Smooth muscle cell (in vitro differentiated cells): ENCODE measurements at regions not wholly inside any gene's neighbourhood (a gene's known extent, or its start where the extent isn't known, plus 50 kb on each side); places are given as distances from the start of the nearest gene placed in this dataset.

Source experiments
- DNase-seq: peaks from one replicate; lab custom pipeline; 2025; ENCODE audit not compliant: unreplicated experiment; lab: John Stamatoyannopoulos, UW
- H2AFZ ChIP-seq: fragments of 200-600 bp; sonication (generic); 2 replicates; pipeline ENCODE4 v1.6.0; 2016; ENCODE audit warnings: antibody characterized with exemption, low read depth, mild to moderate bottlenecking
- H3F3A ChIP-seq: fragments of 200-600 bp; sonication (generic); 2 replicates; pipeline ENCODE4 v1.6.0; 2017; ENCODE audit warnings: antibody characterized with exemption, low read depth
- H3K27ac ChIP-seq: fragments of 200-600 bp; sonication (generic); 2 replicates; pipeline ENCODE4 v1.5.1; 2016; ENCODE audit warnings: low read depth, mild to moderate bottlenecking
- H3K27me3 ChIP-seq: fragments of 200-600 bp; sonication (generic); 2 replicates; pipeline ENCODE4 v1.6.1; 2016; ENCODE audit warnings: low read depth, mild to moderate bottlenecking
- H3K36me3 ChIP-seq: fragments of 200-600 bp; sonication (generic); 2 replicates; pipeline ENCODE4 v1.5.1; 2016; ENCODE audit warnings: low read depth
- H3K4me1 ChIP-seq: fragments of 200-600 bp; sonication (generic); 2 replicates; pipeline ENCODE4 v1.5.1; 2016; ENCODE audit warnings: low read depth
- H3K4me2 ChIP-seq: fragments of 200-600 bp; sonication (generic); 2 replicates; pipeline ENCODE4 v1.6.0; 2016; ENCODE audit warnings: mild to moderate bottlenecking
- H3K4me3 ChIP-seq: fragments of 200-600 bp; sonication (generic); 2 replicates; pipeline ENCODE4 v1.5.1; 2016; ENCODE audit warnings: mild to moderate bottlenecking
- H3K79me2 ChIP-seq: fragments of 200-600 bp; sonication (generic); 2 replicates; pipeline ENCODE4 v1.6.0; 2016; ENCODE audit warnings: low read depth, mild to moderate bottlenecking
- H3K9ac ChIP-seq: fragments of 200-600 bp; sonication (generic); 2 replicates; pipeline ENCODE4 v1.6.0; 2016; ENCODE audit warnings: low read depth
- H3K9me3 ChIP-seq: fragments of 200-600 bp; sonication (generic); replicated peaks from 2 replicates; pipeline ENCODE4 v1.5.1; 2016; ENCODE audit warnings: low read depth
- H4K20me1 ChIP-seq: fragments of 200-600 bp; sonication (generic); 2 replicates; pipeline ENCODE4 v1.6.0; 2016; ENCODE audit warnings: low read depth
- WGBS: methylation state at CpG from one replicate; pipeline ENCODE4 v1.1.7; 2016; ENCODE audit warnings: low lambda C conversion rate; 5-methylcytosine and 5-hydroxymethylcytosine counted together
- TF ChIP-seq, protein P1 (sequence below): fragments of 200-600 bp; sonication (generic); IDR thresholded peaks from 2 replicates; pipeline ENCODE4 v1.5.1; 2017; ENCODE audit warnings: borderline replicate concordance, mild to moderate bottlenecking, antibody characterized with exemption; ENCODE audit not compliant: insufficient read depth, poor library complexity, severe bottlenecking

DNA sequence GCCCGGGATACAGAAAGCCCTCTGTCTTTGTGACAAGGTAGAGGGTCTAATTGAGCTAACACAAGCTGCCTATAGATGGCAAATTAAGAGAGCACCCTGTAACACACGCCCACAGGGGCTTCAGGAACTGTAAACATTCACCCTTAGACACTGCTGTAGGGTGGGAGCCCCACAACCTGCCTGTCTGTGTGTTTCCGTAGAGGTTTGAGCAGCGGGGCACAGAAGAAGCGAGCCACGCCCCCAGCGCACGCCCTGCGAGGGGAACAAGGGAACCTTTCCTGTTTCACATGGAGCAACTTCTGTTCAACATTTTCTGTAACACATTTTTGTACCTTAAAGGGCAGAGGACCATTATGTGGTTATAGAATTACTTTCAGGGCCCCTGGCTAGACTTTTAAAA lies 231.7 kb upstream of the EXOC2 start:
- Histone ChIP-seq H2AFZ (no peak overlapping the region), H3K9ac (no peak overlapping the region), H3K27ac (no peak overlapping the region), H3K4me2 (no peak overlapping the region), H3F3A (no peaks in the 10 kb centered on the region), H3K4me3 (no peak overlapping the region), H3K79me2 (no peaks in the 10 kb centered on the region), H3K36me3 (no peaks in the 10 kb centered on the region), H3K27me3 (no peaks in the 10 kb centered on the region), H4K20me1 (no peaks in the 10 kb centered on the region), H3K4me1 (no peaks in the 10 kb centered on the region), H3K9me3 (peaks cover 3% of the 10 kb centered on the region)
- TF ChIP-seq, protein P1, sequence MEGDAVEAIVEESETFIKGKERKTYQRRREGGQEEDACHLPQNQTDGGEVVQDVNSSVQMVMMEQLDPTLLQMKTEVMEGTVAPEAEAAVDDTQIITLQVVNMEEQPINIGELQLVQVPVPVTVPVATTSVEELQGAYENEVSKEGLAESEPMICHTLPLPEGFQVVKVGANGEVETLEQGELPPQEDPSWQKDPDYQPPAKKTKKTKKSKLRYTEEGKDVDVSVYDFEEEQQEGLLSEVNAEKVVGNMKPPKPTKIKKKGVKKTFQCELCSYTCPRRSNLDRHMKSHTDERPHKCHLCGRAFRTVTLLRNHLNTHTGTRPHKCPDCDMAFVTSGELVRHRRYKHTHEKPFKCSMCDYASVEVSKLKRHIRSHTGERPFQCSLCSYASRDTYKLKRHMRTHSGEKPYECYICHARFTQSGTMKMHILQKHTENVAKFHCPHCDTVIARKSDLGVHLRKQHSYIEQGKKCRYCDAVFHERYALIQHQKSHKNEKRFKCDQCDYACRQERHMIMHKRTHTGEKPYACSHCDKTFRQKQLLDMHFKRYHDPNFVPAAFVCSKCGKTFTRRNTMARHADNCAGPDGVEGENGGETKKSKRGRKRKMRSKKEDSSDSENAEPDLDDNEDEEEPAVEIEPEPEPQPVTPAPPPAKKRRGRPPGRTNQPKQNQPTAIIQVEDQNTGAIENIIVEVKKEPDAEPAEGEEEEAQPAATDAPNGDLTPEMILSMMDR = no peak
- 90% methylated on average over 9 of the region's 9 CpGs for WGBS
- DNase-seq = no peak

- WGBS = 91% methylated on average over 4 of the region's 4 CpGs
- H3K9me3 ChIP-seq = peaks cover 3% of the 10 kb centered on the region
- no peak overlapping the region for H3K4me2 ChIP-seq
- H3K79me2 ChIP-seq = no peaks in the 10 kb centered on the region
- H3K4me1 ChIP-seq = no peaks in the 10 kb centered on the region
- no peaks in the 10 kb centered on the region for H3K36me3 ChIP-seq
- H3K4me3 ChIP-seq = no peak overlapping the region
- H3K27me3 ChIP-seq = no peaks in the 10 kb centered on the region
- no peak overlapping the region for H2AFZ ChIP-seq
- no peaks in the 10 kb centered on the region for H3F3A ChIP-seq
- H3K27ac ChIP-seq = no peak overlapping the region
- TF ChIP-seq, protein P1 = no peak
- no peak overlapping the region for H3K9ac ChIP-seq
- no peak for DNase-seq
- no peaks in the 10 kb centered on the region for H4K20me1 ChIP-seq
These were observed 228.5 kb upstream of the EXOC2 start for GRCh38 chr6:921400-921799.

DNA sequence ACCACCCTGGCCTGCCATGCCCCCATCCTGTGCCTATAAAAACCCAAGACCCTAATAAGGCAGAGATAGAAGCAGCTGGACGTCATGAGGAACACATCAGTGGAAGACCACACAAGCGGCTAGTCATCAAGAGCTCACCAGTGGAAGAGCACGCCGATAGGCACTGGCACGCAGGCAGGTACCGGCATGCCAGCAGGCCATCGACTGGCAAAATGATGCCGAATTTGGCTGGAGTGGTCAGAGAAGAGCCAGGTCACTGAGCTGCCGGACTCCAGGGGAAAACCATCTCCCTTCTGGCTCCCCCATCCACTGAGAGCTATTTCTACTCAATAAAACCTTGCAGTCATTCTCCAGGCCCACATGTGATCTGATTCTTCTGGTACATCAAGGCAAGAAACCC lies 227.6 kb upstream of the EXOC2 start:
- no peaks in the 10 kb centered on the region for H4K20me1 ChIP-seq
- H3K27me3 ChIP-seq = no peaks in the 10 kb centered on the region
- no peak overlapping the region for H2AFZ ChIP-seq
- H3K4me1 ChIP-seq = no peaks in the 10 kb centered on the region
- H3K9me3 ChIP-seq = peaks cover 3% of the 10 kb centered on the region
- H3K79me2 ChIP-seq = no peaks in the 10 kb centered on the region
- H3K9ac ChIP-seq = no peak overlapping the region
- no peaks in the 10 kb centered on the region for H3K36me3 ChIP-seq
- no peak overlapping the region for H3K4me2 ChIP-seq
- 93% methylated on average over 9 of the region's 9 CpGs for WGBS
- TF ChIP-seq, protein P1 = no peak
- no peak overlapping the region for H3K27ac ChIP-seq
- H3K4me3 ChIP-seq = no peak overlapping the region
- no peaks in the 10 kb centered on the region for H3F3A ChIP-seq
- DNase-seq = no peak

DNA sequence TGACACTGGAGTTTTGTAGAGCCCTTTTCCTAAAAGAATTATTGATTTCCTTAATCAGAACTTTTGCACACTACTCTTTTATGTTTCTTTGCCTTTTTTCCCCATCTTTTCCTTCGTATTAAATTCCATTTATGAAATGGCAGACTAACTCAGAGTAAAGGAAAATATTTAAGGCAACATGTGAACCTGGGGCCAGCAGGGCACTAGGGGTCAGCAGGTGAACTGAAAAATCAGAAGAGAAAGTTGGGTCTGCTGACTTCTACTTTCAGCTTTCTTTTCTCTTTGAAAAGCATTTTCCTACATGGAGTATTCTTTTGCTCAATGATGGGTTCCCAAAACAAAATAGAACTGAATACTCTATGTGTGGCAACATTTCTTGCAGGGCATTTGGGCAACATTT lies 226.6 kb upstream of the EXOC2 start:
- TF ChIP-seq, protein P1 = no peak

More for the DNA sequence above, 226.6 kb upstream of the EXOC2 start:
- no peaks in the 10 kb centered on the region for H3K36me3 ChIP-seq
- no peaks in the 10 kb centered on the region for H3K4me1 ChIP-seq
- H4K20me1 ChIP-seq = no peaks in the 10 kb centered on the region
- no peaks in the 10 kb centered on the region for H3K27me3 ChIP-seq
- H3K79me2 ChIP-seq = no peaks in the 10 kb centered on the region
- H3K4me2 ChIP-seq = no peak overlapping the region
- H3K9ac ChIP-seq = no peak overlapping the region
- H3K27ac ChIP-seq = no peak overlapping the region
- no peak overlapping the region for H3K4me3 ChIP-seq
- DNase-seq = no peak
- WGBS = 81% methylated on average over 1 of the region's 1 CpG
- H2AFZ ChIP-seq = no peak overlapping the region
- H3F3A ChIP-seq = no peaks in the 10 kb centered on the region
- peaks cover 3% of the 10 kb centered on the region for H3K9me3 ChIP-seq
